ENCODE measurements at regions not wholly inside any gene's neighbourhood (a gene's known extent, or its start where the extent isn't known, plus 50 kb on each side); places are given as distances from the start of the nearest gene placed in this dataset.
A peak's percentile ranks its signal among the peaks of the same experiment; 100 is the strongest.

- Histone ChIP-seq H2AK5ac (ENCODE audit: low read depth, low read length) (no peak overlapping the region), H3K9me1 (ENCODE audit: insufficient read depth, low read length) (0 out of 2 replicates have a peak, but pooled peaks cover 2% of the 10 kb centered on the region), H2BK120ac (ENCODE audit: low read depth, low read length) (no peak overlapping the region), H3K23ac (ENCODE audit: low read depth, low read length) (no peak overlapping the region), H3K14ac (replicated peaks; ENCODE audit: low read depth, low read length) (peak overlapping the region; percentile 4; the same call in 1 of the 2 replicates), H2BK15ac (ENCODE audit: low read depth, low read length) (0 out of 3 replicates have a peak overlapping the region, but pooled peaks have one; percentile 58), H3K4me3 (ENCODE audit: insufficient read depth, low read depth, low read length) (no peak overlapping the region), H3K36me3 (ENCODE audit: control insufficient read depth, insufficient read depth, low read length) (no peaks in the 10 kb centered on the region), H3K4me2 (ENCODE audit: low read depth, low read length) (no peak overlapping the region), H2AFZ (replicated peaks; ENCODE audit: low read length, poor library complexity) (no peak overlapping the region), H4K8ac (ENCODE audit: low read depth in 2 of 2, low read length in 2 of 2) (no peak overlapping the region), H4K91ac (ENCODE audit: insufficient read depth, low read depth, low read length) (no peak overlapping the region), H3K4ac (ENCODE audit: low read depth, low read length) (no peak overlapping the region; the same call in 1 of the 2 replicates), H2BK20ac (ENCODE audit: low read depth, low read length) (no peak overlapping the region), H3K27me3 (ENCODE audit: control insufficient read depth, insufficient read depth, low read length) (no peaks in the 10 kb centered on the region), H4K5ac (ENCODE audit: low read depth, low read length) (no peak overlapping the region), H3K79me1 (ENCODE audit: low read depth in 1 of 2, low read length in 2 of 2) (no peaks in the 10 kb centered on the region; a peak in 1 of 4 replicates), H3K56ac (ENCODE audit: extremely low read depth, insufficient read depth, low read length) (no peak overlapping the region), H3K27ac (ENCODE audit: insufficient read depth, low read length) (no peak overlapping the region), H2AK9ac (replicated peaks; ENCODE audit: low read depth, low read length, poor library complexity) (no peak overlapping the region), H3K18ac (ENCODE audit: low read depth, low read length) (no peak overlapping the region), H3K9ac (ENCODE audit: low read depth, low read length) (no peak overlapping the region), H2BK5ac (ENCODE audit: low read depth, low read length, poor library complexity, severe bottlenecking) (no peak overlapping the region), H4K20me1 (ENCODE audit: insufficient read depth, low read length) (no peaks in the 10 kb centered on the region), H3K4me1 (ENCODE audit: control insufficient read depth, insufficient read depth, low read length) (peaks cover 7% of the 10 kb centered on the region), H3K9me3 (ENCODE audit: control insufficient read depth, insufficient read depth, low read length) (no peaks in the 10 kb centered on the region)
- no CpG with 5 or more reads among the region's 4 CpGs for WGBS, 2 experiments (ENCODE audit: extremely low coverage in 2 of 2, insufficient read length in 1 of 2)
- ChIA-PET POLR2A (ENCODE audit: unreplicated experiment) (no interaction called here), CTCF (no interaction called here)
- ATAC-seq (ENCODE audit: low read depth) (no peak), DNase-seq (no peak)
- in situ Hi-C loops (cut with MboI; ENCODE audit: low sequenced_read_pairs) (no loop called here), intact Hi-C loops (cut with micrococcal nuclease) (no loop called here), dilution Hi-C loops (cut with HindIII; ENCODE audit: low sequenced_read_pairs, unreplicated experiment) (no loop called here)
- TF ChIP-seq CTCF (conservative IDR thresholded peaks at IDR 0.05; ENCODE audit: low read depth, low read length) (no peak), USF2 (IDR thresholded peaks at IDR 0.05; ENCODE audit: low read depth, low read length) (no peak), ELK1 (IDR thresholded peaks at IDR 0.05; ENCODE audit: borderline replicate concordance, low read depth, low read length) (no peak), RAD21 (IDR thresholded peaks at IDR 0.05; ENCODE audit: low read length) (no peak), BHLHE40 (IDR thresholded peaks at IDR 0.05; ENCODE audit: low read depth, low read length) (no peak), CEBPB (IDR thresholded peaks at IDR 0.05; ENCODE audit: low read depth, low read length) (no peak), RCOR1 (IDR thresholded peaks at IDR 0.05; ENCODE audit: insufficient replicate concordance, low read length) (no peak), RFX5 (IDR thresholded peaks at IDR 0.05; ENCODE audit: low read depth, low read length) (no peak)
- no TSS peak for BruUV-seq (replicated peaks)
These were observed 286.4 kb downstream of the ZEB1 start for GRCh38 chr10:31605426-31605825.
